Skeletal muscle satellite cell (primary cell): ENCODE measurements at regions not wholly inside any gene's neighbourhood (a gene's known extent, or its start where the extent isn't known, plus 50 kb on each side); places are given as distances from the start of the nearest gene placed in this dataset.

ENCODE experiments used
- H3K27me3 ChIP-seq: 2 replicates; pipeline ENCODE4 v1.7.0; 2013; ENCODE audit warnings: low read length; ENCODE audit not compliant: control insufficient read depth, insufficient read depth
- H3K36me3 ChIP-seq: 2 replicates; pipeline ENCODE4 v1.7.0; 2013; ENCODE audit warnings: mild to moderate bottlenecking, control low read depth, low read length; ENCODE audit not compliant: insufficient read depth
- H3K4me1 ChIP-seq: 2 replicates; pipeline ENCODE4 v1.7.0; 2013; ENCODE audit warnings: low read length; ENCODE audit not compliant: control insufficient read depth, insufficient read depth
- H3K4me2 ChIP-seq: 2 replicates; pipeline ENCODE4 v1.7.0; 2013; ENCODE audit warnings: mild to moderate bottlenecking, low read length
- H3K4me3 ChIP-seq: 2 replicates; pipeline ENCODE4 v1.7.0; 2013; ENCODE audit warnings: low read length
- H3K9ac ChIP-seq: 2 replicates; pipeline ENCODE4 v1.7.0; 2013; ENCODE audit warnings: mild to moderate bottlenecking, low read depth, low read length, moderate library complexity
- H3K9me3 ChIP-seq: replicated peaks from 2 replicates; pipeline ENCODE4 v1.7.0; 2013; ENCODE audit warnings: mild to moderate bottlenecking, control low read depth, low read length

DNA sequence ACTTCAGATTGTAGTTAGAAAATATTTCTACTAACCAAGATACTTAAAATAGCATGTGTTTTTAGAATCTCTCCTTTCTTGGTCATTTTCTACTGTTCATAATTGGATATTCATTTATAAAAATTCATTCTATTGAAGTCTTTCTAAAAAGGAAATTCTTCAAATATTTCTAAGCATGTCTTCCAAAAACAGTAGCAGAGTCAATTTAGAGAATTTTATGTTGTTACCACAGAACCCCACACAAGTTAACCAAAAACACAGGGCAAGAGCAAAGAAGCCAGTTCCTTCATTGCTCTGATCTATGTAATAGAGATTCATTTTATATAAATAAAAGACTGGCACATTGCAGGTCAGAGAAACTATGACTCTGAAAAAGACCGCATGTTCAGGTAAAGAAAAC is 345.1 kb upstream of the PITX2 start:
- Histone ChIP-seq H3K4me1 (no peaks in the 10 kb centered on the region), H3K9me3 (no peaks in the 10 kb centered on the region), H3K9ac (no peak overlapping the region), H3K4me3 (no peak overlapping the region), H3K36me3 (no peaks in the 10 kb centered on the region), H3K27me3 (no peaks in the 10 kb centered on the region), H3K4me2 (no peak overlapping the region)

DNA sequence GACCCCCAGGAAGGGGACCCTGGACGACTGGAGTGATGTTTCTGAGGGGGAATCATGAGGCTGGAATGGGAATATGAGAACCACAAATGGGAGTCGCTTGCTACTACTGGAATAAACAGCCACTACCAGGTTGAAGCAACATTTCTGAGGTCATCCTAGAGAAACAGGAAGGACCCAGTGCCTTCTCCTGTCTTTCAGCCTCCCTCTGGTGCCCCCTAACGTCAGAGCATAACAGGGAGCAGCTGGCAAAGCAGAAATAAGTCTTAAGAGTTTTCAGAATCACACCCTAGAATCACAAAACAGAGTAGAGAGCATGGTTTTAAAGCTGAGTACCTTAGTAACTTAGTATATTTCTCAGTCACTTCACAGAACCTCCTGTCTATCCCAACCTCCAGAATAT is 347.8 kb upstream of the PITX2 start:
- Histone ChIP-seq H3K4me2 (no peak overlapping the region), H3K36me3 (no peaks in the 10 kb centered on the region), H3K4me3 (no peak overlapping the region), H3K9me3 (no peaks in the 10 kb centered on the region), H3K9ac (no peak overlapping the region), H3K27me3 (no peaks in the 10 kb centered on the region), H3K4me1 (no peaks in the 10 kb centered on the region)

DNA sequence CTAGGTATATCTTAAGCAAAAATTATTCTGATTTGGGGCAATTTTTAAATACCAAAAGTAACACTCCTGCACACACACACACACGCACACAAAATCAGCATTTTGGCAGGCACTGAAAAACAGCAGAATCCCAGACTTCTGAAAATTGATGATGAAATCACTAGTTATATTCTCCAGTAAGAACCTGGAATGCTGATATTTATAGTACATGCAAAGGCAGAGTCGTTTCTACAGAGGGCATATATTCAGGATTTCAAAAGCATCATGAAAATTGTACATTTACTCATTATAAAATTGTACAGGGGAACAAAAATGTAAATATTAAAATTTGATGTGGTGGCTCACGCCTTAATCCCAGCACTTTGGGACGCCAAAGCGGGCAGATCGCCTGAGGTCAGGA is 352.5 kb upstream of the PITX2 start:
- Histone ChIP-seq H3K36me3 (no peaks in the 10 kb centered on the region), H3K9me3 (no peaks in the 10 kb centered on the region), H3K9ac (no peak overlapping the region), H3K4me1 (no peaks in the 10 kb centered on the region), H3K4me2 (no peak overlapping the region), H3K4me3 (no peak overlapping the region), H3K27me3 (no peaks in the 10 kb centered on the region)

DNA sequence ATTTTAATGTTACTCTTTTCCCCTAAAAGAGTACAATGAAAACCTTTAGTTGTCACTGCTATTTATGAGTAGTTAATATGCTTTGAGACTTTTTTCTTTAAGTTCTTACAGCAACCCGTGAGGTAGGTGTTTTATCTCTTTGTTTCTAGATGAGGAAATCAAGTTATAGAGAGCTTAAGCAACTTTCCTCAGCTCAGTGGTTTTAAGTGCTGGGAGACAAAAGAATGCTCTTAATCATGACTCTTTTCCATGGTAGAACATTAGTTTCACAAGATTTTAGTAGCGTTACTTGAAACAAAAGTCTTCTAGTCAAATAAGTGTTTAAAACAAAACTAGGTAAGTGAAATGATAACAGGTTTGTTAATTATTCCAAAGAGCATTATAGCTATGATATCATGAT is 354.7 kb upstream of the PITX2 start:
- H3K9ac ChIP-seq, result no peak overlapping the region
- H3K27me3 ChIP-seq, result no peaks in the 10 kb centered on the region
- no peak overlapping the region for H3K4me2 ChIP-seq
- H3K4me1 ChIP-seq, result no peaks in the 10 kb centered on the region
- H3K9me3 ChIP-seq, result no peaks in the 10 kb centered on the region
- H3K4me3 ChIP-seq, result no peak overlapping the region
- H3K36me3 ChIP-seq, result no peaks in the 10 kb centered on the region

DNA sequence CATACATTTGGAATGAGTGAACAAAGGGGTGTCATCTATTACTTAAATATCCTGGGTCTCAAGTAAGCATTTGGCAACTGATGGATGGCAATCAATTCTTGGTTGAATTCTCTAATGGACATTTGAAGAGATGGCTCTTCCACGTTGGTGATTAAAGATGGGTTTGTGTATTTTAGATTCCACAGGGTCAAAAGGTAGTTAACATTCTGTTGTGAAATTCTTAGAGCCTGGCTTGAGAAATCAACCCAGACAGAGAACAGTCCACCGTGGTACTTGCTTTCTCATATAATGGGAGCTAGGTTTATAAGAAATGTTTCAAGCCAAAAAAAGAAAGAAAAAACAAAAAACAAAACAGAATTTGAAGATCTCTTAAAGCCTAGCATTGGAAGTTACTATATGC is 355.9 kb upstream of the PITX2 start:
- Histone ChIP-seq H3K9ac (no peak overlapping the region), H3K27me3 (no peaks in the 10 kb centered on the region), H3K36me3 (no peaks in the 10 kb centered on the region), H3K9me3 (no peaks in the 10 kb centered on the region), H3K4me1 (no peaks in the 10 kb centered on the region), H3K4me2 (no peak overlapping the region), H3K4me3 (no peak overlapping the region)

DNA sequence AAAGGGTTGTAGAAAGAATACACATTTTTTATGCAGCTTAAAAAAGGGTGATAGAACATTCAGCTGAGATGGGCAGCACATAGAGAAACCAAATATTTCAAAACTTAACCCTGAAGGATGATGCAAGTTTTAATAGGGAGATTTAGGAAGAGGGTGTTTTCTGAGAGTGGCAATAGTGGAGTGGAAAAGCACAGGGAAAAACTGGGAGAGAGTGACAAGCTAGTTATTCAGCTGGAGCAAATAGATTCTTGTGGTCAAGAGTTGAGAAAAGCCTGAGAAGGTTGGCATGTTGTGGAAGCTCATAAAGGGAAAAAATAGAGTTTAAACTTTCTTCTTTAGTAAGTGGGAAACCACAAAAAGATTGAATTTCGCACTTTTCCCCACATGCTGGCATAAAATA is 359.6 kb upstream of the PITX2 start:
- H3K4me1 ChIP-seq, result no peaks in the 10 kb centered on the region
- H3K4me2 ChIP-seq, result no peak overlapping the region
- no peak overlapping the region for H3K4me3 ChIP-seq
- H3K36me3 ChIP-seq, result no peaks in the 10 kb centered on the region
- no peak overlapping the region for H3K9ac ChIP-seq
- no peaks in the 10 kb centered on the region for H3K9me3 ChIP-seq
- no peaks in the 10 kb centered on the region for H3K27me3 ChIP-seq

DNA sequence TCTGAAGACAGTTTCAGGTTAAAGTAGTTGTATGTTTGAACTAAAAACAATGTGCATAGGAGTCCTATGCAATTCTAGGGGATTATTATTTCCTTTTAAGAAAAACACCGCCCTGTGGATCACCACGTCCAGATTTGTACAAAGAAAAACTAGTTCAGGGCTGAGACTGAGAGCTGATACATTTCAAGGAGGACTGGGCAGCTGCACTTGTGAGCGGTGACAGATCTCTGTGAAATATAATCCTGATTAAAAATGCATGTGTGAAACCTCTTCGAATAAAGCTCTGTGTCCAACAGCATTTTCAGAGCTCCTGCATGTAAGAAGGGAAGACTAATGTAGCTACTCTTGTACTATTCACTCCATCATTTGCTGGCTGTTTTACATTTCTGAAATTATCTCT is 365.8 kb upstream of the PITX2 start:
- H3K36me3 ChIP-seq, result no peaks in the 10 kb centered on the region
- H3K9ac ChIP-seq, result no peak overlapping the region
- H3K4me3 ChIP-seq, result no peak overlapping the region
- H3K4me2 ChIP-seq, result no peak overlapping the region
- H3K27me3 ChIP-seq, result no peaks in the 10 kb centered on the region
- no peaks in the 10 kb centered on the region for H3K9me3 ChIP-seq
- no peaks in the 10 kb centered on the region for H3K4me1 ChIP-seq

DNA sequence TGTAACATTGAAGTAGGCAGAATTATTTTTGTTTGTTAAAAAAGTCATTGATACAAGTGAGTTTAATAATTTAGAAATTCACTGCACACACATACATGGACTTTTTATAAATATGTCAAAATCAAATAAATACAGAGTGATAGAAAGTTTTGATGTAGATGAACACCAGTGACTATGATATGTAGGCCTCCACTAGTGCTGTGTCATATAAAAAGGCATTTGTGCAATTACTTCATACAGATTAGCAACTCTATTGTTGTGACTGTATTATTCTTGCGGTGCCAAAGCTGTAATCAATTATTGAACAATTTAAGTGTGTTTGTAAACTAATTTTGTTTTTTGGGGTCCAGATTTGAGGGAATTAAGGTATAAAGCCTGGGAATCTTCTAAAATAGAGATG is 366.2 kb upstream of the PITX2 start:
- no peak overlapping the region for H3K4me2 ChIP-seq
- H3K9ac ChIP-seq, result no peak overlapping the region
- H3K4me3 ChIP-seq, result no peak overlapping the region
- no peaks in the 10 kb centered on the region for H3K36me3 ChIP-seq
- H3K27me3 ChIP-seq, result no peaks in the 10 kb centered on the region
- H3K4me1 ChIP-seq, result no peaks in the 10 kb centered on the region
- no peaks in the 10 kb centered on the region for H3K9me3 ChIP-seq

DNA sequence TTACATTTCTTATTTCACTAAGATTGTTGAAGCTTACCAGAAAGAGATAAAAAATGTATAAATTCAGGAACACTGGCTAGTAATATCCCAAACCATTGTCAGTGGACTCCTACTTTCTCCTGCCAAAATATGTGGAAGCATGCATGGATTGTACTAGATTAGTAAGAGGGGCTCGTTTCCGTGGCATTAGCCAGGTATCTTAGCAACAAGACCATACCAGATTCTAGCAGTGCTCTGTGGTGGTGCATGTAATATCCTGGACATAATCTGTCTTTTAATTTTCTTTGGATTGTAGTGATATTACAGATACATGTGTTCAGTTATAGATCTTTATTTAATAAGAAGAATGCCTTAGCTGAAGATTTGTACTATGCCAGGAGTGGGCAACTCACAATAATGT is 371.9 kb upstream of the PITX2 start:
- no peak overlapping the region for H3K4me2 ChIP-seq
- H3K36me3 ChIP-seq, result no peaks in the 10 kb centered on the region
- H3K9ac ChIP-seq, result no peak overlapping the region
- H3K4me3 ChIP-seq, result no peak overlapping the region
- no peaks in the 10 kb centered on the region for H3K27me3 ChIP-seq
- H3K9me3 ChIP-seq, result no peaks in the 10 kb centered on the region
- no peaks in the 10 kb centered on the region for H3K4me1 ChIP-seq

DNA sequence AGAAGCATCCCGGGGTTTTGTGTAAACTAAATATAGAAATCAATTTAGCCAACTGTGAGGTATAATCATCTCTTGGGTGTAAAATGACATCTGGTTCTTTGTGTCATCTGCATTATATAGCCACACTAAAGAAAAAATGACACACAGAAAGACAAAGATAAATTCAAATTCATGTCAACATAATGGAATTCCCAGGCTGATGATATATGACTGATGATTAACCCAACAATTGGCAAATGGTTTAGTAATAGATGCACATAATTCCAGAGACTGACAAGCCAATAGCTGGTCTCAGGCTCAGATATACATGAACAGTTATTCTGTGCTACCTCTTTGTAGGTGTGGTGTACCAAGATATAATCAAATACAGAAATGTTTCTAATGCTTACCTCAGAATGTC is 375.4 kb upstream of the PITX2 start:
- no peak overlapping the region for H3K4me2 ChIP-seq
- no peak overlapping the region for H3K4me3 ChIP-seq
- H3K27me3 ChIP-seq, result no peaks in the 10 kb centered on the region
- no peak overlapping the region for H3K9ac ChIP-seq
- no peaks in the 10 kb centered on the region for H3K36me3 ChIP-seq
- H3K9me3 ChIP-seq, result no peaks in the 10 kb centered on the region
- H3K4me1 ChIP-seq, result no peaks in the 10 kb centered on the region

DNA sequence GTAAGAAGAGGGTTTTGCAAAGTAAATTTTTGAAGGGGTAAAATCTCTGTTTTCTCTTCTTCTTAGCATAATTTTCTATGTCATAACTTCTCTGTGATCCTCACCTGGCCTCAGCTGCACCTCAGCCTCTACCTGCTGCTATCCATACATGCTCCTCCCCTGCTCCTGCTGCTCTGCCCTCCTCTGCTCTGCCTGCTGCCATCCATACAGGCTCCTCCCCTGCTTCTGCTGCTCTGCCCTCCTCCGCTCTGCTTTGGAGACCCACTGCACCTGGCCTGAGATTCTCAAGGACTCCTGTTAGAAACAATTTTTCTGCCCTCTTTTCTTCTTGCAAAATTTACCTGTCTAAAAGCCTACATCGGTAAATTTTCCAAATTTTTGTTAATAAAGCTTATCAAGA is 388.6 kb upstream of the PITX2 start:
- no peak overlapping the region for H3K9ac ChIP-seq
- H3K27me3 ChIP-seq, result no peaks in the 10 kb centered on the region
- no peaks in the 10 kb centered on the region for H3K4me1 ChIP-seq
- H3K4me3 ChIP-seq, result no peak overlapping the region
- no peak overlapping the region for H3K4me2 ChIP-seq
- no peaks in the 10 kb centered on the region for H3K9me3 ChIP-seq
- H3K36me3 ChIP-seq, result no peaks in the 10 kb centered on the region

DNA sequence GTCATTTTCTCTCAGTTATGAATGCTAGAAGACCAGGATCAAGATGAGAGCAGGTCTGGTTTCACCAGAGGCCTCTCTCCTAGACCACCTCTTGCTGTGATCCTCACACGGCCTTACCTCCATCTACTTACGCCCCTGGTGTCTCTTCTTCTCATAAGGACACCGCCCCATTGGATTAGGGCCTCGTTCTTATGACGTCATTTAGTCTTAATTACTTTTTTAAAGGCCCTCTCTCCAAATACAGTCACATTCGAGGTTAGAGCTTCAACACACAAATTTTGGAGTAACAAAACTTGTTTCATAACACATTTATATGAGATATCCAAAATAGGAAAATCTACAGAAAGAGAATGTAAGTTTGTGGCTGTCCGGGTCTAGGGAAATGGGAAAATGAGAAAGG is 391.0 kb upstream of the PITX2 start:
- Histone ChIP-seq H3K4me1 (no peaks in the 10 kb centered on the region), H3K9me3 (no peaks in the 10 kb centered on the region), H3K27me3 (no peaks in the 10 kb centered on the region), H3K9ac (no peak overlapping the region), H3K36me3 (no peaks in the 10 kb centered on the region), H3K4me2 (no peak overlapping the region), H3K4me3 (no peak overlapping the region)

DNA sequence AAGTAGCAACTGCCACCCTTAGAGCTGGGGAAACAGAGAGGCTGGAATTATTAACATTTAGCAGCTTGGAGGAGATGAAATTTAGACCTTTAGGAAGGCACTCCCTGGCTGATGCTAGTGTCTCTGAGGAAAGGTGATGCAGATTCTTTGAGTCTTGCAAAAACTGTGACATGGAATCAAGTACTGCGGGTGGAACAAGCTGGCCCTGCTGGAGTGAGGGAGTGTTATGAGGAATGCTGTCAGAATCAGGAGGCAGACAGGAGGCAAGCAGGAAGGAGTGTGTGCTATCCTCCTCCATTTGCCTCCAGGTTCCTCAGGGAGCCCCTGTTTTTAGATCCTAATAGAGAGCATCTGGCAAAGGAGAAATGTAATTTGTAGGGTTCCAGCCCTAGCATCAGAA is 391.7 kb upstream of the PITX2 start:
- no peaks in the 10 kb centered on the region for H3K9me3 ChIP-seq
- no peaks in the 10 kb centered on the region for H3K27me3 ChIP-seq
- H3K9ac ChIP-seq, result no peak overlapping the region
- H3K4me2 ChIP-seq, result no peak overlapping the region
- no peaks in the 10 kb centered on the region for H3K4me1 ChIP-seq
- H3K4me3 ChIP-seq, result no peak overlapping the region
- no peaks in the 10 kb centered on the region for H3K36me3 ChIP-seq
